GM19099 (cell line): ENCODE measurements at regions not wholly inside any gene's neighbourhood (a gene's known extent, or its start where the extent isn't known, plus 50 kb on each side); places are given as distances from the start of the nearest gene placed in this dataset.

Experiments used
- POLR2A ChIP-seq: IDR thresholded peaks from 3 replicates; pipeline ENCODE4 v1.6.1; 2011; ENCODE audit warnings: low read depth; ENCODE audit not compliant: insufficient read length; ENCODE audit errors: extremely low read depth

DNA sequence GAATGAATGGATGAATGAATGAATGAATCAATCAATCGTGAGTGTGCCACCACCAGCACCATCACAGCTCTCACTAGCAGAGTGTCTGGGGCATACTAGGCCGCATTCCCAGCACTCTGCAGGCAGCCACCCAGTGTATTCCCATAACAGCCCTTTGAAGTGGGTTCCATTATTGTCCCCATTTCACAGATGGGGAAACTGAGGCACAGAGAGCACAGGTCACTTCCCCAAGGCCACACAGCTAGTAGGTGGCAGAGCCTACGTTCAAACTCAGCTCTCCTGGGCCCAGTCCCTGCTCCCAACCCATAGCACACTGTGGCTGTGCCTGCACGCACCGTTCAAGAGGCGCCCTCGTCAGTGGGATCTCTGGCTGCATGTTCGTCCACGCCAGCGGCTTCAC lies 88.1 kb downstream of the RFLNA start:
- no peak for TF ChIP-seq POLR2A

DNA sequence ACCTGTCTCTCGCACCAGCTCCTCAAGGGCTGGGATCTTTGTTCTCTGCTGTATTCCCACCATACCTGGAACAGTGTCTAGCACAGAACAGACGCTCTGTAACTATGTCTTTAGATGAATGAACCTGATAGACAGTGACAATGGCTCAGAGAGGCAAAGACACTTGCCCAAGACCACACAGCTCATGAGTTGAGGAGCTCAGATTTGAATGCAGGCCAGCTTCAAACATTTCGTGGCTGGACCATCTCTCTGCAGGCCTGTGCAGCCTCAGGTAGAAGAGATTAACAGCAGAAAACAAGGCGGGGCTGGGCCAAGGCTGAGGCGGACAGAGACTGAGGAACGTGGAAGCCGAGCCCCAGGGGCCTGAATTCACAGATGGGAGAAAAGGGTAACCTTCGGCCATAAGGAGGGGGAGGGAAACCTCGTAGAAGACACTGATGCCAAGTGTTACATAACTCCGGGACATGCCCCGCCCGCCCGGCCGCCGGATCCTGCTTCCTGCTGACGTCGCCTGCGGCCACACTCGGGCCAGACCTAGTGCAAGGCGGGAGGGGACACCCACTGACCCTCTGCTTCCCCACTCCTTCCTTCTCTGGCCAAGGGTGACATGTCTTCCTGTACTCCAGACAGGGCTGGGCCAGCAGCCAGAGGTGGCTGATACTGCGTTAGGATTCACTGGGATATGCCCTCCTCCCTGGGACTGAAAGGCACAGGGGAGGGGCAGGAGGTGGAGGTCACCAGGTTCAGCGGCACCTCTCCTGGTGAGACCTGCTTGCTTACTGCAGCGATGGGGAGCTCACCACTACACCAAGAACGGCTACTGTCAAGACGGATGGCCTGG lies 86.8 kb downstream of the RFLNA start:
- TF ChIP-seq POLR2A = no peak

DNA sequence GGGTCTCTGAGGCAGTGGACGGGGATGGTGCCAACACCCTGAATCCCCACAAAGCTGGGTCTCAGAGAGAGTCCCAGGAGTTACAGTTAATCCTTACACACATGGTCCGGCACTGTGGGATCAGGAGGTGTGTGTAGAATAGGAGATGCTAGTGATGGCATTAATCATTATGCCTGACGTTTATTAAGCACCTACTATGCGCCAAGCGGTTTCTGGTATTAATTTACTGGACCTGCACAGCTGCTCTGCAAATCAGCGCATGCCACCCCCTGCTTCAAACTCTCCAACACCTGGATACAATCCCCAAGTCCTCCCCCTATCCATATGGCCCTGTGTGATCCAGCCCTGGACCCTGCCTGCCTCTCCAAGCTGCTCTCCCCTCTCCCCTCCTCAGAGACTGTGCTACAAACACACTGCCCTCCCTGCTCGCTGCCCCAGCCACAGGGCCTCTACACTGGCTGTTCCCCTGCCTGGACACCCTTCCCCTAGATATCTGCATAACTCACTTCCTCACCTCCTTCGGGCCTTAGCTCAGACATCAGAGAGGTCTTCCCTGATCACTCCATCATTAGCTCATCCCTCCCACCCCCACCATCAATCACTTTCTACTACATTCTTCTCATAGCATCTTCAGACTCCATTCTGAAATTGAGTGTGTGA lies 86.0 kb downstream of the RFLNA start:
- no peak for TF ChIP-seq POLR2A

DNA sequence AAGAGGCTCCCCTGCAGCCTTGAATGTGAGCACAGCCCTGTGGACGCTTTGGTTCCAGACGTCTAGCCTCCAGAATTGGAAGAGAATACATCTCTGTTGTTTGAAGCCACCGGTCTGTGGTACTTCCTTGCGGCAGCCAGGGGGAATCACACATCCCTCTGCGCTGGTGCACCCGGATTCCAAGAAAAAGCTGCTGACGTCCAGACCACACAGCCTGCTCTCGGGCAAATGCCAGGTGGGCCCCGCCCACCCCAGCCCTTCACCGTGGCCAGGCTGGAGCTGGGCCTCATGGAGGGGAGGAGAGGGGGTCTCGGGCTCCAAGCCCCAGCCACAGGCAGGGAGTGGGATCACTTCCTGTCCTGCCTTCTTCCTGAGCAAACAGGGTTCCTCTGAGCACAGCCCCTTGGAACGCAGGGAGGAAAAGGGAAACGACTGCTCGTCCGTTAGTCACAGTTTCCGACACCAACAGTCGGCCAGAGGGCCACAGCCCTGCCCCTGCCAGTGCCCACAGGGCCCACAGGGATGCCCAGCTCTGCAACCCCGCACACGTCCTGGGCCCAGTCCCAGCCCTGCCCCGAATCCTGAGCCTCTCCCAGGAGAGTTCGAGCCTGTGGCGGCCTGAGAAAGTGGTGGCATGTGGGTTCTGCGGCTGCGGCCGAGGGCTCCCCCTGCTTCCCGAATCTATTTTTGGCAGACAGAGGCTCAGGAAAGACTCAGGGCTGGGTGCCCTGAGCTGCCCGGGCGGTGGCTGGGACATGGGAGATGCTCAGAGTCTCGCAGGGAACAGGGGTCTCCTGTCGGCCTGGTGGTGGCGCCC lies 85.3 kb downstream of the RFLNA start:
- TF ChIP-seq POLR2A = no peak

DNA sequence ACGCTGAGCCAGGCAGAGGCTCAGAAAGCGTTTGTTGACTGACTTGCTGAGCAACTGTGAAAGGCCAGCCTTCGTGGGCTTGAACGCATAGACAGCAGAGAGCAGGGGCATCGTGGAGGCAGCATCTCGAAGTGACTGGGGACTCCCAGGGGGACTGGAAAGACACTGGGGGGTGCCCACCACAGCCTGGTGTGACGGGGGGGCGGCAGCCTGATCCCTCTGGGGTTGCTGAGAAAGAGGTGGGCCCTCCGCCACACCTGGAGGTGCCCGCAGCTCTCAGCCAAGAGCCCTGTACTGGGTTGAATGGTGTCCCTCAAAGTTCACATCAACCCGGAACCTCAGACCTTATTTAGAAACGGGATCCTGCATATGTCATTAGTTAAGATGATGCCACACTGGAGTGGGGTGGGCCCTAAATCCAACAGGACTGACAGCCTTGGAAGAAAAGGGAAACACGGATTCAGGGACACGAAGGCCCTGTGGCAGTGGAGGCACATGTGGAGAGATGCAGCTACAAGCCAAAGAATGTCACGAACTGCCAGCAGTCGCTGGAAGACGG lies 84.6 kb downstream of the RFLNA start:
- TF ChIP-seq POLR2A = no peak

DNA sequence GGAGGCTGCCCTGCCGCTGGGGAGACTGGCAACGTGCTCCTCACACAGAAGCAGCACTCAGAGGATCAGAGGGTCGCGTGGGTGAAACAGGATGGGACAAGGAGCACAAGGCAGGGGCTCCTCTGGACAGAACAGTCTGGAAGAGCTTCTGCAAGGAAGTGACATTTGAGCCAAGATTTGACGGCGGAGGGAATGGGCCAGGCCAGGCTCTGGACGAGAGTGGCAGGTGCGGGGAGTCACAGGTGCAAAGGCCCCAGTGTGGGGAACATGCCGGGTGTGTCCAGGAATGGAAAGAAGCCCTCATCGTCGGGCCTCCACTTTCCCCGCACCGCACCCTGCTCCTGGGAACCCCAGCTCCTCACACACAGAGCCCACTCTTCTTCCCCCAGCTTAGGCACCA lies 84.0 kb downstream of the RFLNA start:
- TF ChIP-seq POLR2A = no peak

DNA sequence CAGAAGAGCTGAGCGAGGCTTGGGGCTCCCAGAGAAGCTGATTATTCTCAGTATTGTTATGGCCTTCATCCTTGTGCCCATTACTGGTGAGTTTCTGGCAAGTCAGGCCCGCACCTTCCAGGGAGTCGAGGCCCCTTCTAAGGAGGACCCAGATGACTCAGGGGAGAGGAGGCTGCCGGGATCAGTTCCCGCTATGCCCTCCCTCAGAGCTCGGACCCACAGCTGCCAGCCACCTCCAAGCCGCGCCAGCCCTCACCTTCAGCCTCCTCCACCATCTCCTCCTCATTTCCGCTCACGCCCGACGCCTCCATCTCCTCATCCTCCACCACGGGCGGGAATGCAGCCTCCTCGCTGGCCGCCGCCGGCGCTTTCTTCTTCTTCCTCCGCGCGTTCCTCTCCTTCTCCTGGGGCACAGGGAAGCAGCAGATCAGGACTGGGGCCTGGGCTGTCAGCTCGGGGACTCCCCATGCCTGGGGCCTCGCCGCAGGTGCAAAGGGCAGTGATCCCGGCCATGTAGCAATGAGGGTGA lies 83.2 kb downstream of the RFLNA start:
- TF ChIP-seq POLR2A = no peak

DNA sequence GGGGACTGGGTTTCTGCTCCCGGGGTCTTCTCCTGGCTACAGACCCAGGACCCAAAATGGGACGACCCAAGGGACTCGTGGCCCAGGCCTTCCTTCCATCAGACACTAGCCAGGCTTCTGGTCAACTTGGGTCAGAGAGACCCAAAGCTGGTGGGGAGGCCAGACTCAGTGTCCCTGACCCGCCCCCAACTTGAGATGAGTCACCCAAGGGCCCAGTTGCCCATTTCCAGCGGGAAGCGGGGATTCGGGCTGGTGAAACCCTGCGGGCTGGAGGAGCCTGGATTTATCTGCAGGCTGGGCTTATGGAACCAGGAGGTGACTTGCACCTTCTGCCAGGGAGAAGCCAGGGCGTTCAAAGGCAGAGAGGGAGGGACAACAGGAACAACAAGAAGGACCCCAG lies 81.5 kb downstream of the RFLNA start:
- no peak for TF ChIP-seq POLR2A

DNA sequence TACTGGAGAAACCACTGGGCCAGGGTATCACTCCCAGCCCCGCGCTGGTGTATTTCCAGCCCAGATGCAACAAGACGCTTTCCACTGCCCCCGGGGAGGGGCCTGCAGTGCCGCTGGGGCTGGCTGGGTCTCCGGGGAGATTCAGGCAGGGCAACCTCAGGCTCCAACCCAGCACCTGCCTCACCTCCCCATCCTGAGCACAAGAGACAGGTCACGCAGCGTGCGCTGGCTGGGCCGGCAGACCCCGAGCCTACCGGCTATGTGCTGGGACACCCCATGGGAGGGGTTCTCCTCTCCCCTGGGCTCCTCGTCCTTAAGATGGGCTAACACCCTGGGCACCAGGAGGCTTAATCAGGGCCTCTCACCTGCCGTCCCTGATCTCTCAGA lies 80.9 kb downstream of the RFLNA start:
- no peak for TF ChIP-seq POLR2A

DNA sequence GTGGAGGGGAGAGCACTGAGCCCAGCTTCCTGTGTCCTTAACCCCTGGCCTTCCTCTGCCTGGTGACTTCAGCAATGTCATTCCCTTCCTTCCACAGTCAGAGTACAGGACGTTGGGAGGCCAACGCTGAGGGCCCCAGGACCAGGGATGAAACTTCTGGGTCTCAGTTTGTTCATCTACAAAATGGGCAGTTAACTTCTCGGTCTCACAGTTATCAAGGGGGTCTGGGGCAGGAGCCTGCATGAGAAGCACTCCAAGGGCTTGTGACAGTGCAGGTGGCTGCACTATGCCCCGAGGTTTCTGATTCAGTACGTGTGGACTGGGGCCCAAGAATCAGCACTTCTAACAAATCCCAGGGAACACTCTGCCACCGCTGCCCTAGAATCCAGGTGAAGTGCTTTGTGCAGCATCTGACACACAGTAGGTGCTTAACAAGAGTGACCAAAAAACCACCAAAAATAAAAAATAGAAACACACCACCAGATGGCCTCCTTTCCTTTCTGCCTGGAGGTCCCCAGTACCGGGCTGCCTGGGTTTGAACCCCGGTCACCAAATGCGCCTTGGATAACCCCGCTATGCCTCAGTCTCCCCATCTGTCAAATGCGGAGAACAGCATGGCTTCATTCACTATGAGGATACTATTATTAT lies 80.4 kb downstream of the RFLNA start:
- TF ChIP-seq POLR2A = no peak

DNA sequence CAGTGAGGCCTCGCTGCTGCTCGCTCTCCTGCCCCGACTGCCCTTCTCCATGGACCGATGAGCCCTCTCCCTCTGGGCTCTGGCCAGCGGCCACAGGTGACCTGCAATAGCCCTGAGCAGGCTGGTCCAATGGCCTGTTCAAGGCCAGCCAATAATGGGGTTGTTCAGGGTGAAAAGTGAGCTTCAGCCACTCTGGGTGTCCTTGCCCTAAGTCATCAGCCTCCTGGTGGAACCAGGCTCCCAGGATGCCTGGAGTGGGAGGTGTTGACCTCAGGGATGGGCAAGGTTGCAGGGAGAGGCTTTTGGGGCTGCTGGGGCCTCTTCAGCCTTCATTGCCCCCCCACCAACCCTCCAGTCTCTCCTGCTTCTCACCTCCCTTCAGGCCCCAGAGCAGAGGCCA lies 79.7 kb downstream of the RFLNA start:
- TF ChIP-seq POLR2A = no peak

DNA sequence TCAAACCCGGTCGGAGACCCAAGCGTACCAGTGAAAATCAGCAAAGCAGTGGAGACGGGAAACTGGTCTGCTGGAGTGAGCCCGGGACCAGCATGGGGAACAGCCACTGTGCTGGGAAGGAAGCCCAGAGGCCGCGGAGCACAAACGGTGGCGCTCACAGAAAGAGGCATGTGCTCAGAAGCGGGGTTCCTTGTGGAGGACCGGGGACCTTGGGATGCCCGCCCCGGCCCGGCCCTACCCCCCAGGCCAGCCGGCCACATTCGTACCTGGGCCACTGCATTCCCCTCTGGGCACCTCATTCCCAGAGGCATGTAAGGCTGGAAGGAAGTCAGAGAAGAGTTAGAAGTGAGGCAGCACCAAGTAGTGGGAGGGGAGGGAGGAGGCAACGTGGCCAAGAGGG lies 79.3 kb downstream of the RFLNA start:
- TF ChIP-seq POLR2A = no peak

DNA sequence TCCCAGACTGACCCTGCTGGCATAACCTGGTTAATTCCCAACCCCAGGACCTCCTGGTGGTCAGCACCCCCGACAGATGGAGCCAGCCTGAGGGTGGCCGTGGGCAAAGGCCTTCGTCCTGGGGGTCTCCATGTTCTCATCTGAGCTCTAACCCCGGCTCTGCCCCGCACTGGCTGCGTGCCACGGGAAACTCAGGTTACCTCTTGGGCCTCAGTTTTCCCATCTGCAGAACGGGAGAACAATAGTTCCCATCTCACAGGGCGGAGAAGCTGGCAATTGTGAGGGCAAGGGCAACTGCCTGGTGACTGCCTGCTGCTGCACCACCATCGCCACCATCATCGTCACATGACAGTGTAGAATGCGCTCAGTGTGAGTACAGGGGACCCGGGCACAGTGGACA lies 77.9 kb downstream of the RFLNA start:
- TF ChIP-seq POLR2A = no peak

DNA sequence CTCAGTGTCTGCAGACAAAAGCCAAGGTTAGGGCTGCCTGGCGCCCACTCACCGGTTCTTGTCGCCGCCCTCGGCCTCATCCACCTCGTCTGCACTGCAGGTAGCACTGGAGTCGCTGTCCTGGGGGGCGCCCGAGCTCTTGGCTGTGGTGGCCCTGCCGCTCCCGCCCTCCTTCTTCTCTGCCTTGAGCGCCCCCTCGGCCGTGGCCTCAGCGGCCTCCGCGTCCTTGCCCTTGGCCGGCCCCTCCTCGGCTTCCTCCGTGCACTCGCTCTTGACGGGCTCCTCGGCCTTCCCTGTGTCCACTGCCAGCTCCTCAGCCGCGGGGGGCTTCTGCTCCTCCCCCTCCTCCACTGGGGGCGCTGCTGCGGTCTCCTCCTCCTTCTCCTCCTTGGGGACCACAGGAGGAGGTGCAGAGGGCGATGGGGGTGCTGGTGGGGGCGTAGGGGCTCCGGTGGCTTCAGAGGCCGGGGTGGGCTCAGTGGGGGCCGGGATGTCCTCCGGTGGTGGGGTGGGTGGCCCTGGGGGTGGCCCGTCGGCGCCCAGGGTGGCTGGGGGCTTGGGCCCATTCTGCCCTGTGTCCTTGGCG lies 77.2 kb downstream of the RFLNA start:
- no peak for TF ChIP-seq POLR2A
